ENCODE measurements at regions not wholly inside any gene's neighbourhood (a gene's known extent, or its start where the extent isn't known, plus 50 kb on each side); places are given as distances from the start of the nearest gene placed in this dataset.
"Not testable (repeated sequence)": the region's sequence is repeated elsewhere in the genome, so short reads cannot be mapped to it uniquely, and the experiment has no call there.

GRCh38 chr4:107379054-107379869 lies 340.8 kb downstream of the PAPSS1 start:
- ATAC-seq, result no peak
- DNase-seq (ENCODE audit: low spot score in 2 of 2), result no peak
- no peak overlapping the region for H3K27ac Mint-ChIP-seq
- no peaks in the 10 kb centered on the region for H3K36me3 Mint-ChIP-seq
- peaks cover 0 to 4% of the 10 kb centered on the region in 2 donors for H3K9me3 Mint-ChIP-seq

GRCh38 chr4:107376293-107376692 lies 340.2 kb upstream of the DKK2 start:
- Mint-ChIP-seq H3K36me3 (no peaks in the 10 kb centered on the region), H3K9me3 (peaks cover 3 to 9% of the 10 kb centered on the region in 2 donors), H3K27ac (no peak overlapping the region)
- ATAC-seq (no peak), DNase-seq (ENCODE audit: low spot score in 2 of 2) (no peak)

GRCh38 chr4:107366900-107367299 lies 330.8 kb upstream of the DKK2 start:
- Mint-ChIP-seq H3K36me3 (no peaks in the 10 kb centered on the region), H3K27ac (no peak overlapping the region), H3K9me3 (peaks cover 0 to 5% of the 10 kb centered on the region in 2 donors)
- DNase-seq (ENCODE audit: low spot score in 2 of 2) (no peak), ATAC-seq (no peak)

- Mint-ChIP-seq H3K27ac (no peak overlapping the region), H3K9me3 (no peaks in the 10 kb centered on the region), H3K36me3 (no peaks in the 10 kb centered on the region)
- DNase-seq (ENCODE audit: low spot score in 2 of 2) (no peak), ATAC-seq (no peak)
Observed at GRCh38 chr4:107366016-107366735, 330.1 kb upstream of the DKK2 start.

- DNase-seq (ENCODE audit: low spot score in 2 of 2) (no peak), ATAC-seq (peak in 1 of 2 donors; percentile 37)
- no peaks in the 10 kb centered on the region for H3K9me3 Mint-ChIP-seq
- no peaks in the 10 kb centered on the region for H3K36me3 Mint-ChIP-seq
- H3K27ac Mint-ChIP-seq, result no peak overlapping the region
Observed at GRCh38 chr4:107363125-107363524, 327.0 kb upstream of the DKK2 start.

GRCh38 chr4:107359208-107359607 lies 323.1 kb upstream of the DKK2 start:
- ATAC-seq (no peak), DNase-seq (ENCODE audit: low spot score in 2 of 2) (no peak)
- Mint-ChIP-seq H3K9me3 (no peaks in the 10 kb centered on the region), H3K36me3 (no peaks in the 10 kb centered on the region), H3K27ac (no peak overlapping the region)

- H3K9me3 Mint-ChIP-seq, ATAC-seq, H3K27ac Mint-ChIP-seq, H3K36me3 Mint-ChIP-seq: not testable (repeated sequence)
- DNase-seq (ENCODE audit: low spot score in 2 of 2), result peak in 1 of 2 donors; percentile 20
Observed at GRCh38 chr4:107354304-107354703, 318.2 kb upstream of the DKK2 start.

GRCh38 chr4:107351196-107351595 lies 315.1 kb upstream of the DKK2 start:
- DNase-seq (ENCODE audit: low spot score in 2 of 2) (no peak), ATAC-seq (no peak)
- Mint-ChIP-seq H3K9me3 (peaks cover 0 to 6% of the 10 kb centered on the region in 2 donors), H3K27ac (no peak overlapping the region), H3K36me3 (peaks cover 0 to 5% of the 10 kb centered on the region in 2 donors)

- H3K27ac Mint-ChIP-seq, result no peak overlapping the region
- peaks cover 0 to 5% of the 10 kb centered on the region in 2 donors for H3K36me3 Mint-ChIP-seq
- peaks cover 0 to 6% of the 10 kb centered on the region in 2 donors for H3K9me3 Mint-ChIP-seq
- no peak for ATAC-seq
- DNase-seq (ENCODE audit: low spot score in 2 of 2), result no peak
Observed at GRCh38 chr4:107349732-107350131, 313.6 kb upstream of the DKK2 start.

- no peak overlapping the region for H3K27ac Mint-ChIP-seq
Observed at GRCh38 chr4:107349266-107349665, 313.2 kb upstream of the DKK2 start.

GRCh38 chr4:107348188-107349050 lies 312.3 kb upstream of the DKK2 start:
- Mint-ChIP-seq H3K9me3 (no peaks in the 10 kb centered on the region), H3K36me3 (no peaks in the 10 kb centered on the region), H3K27ac (no peak overlapping the region)
- no peak for ATAC-seq
- no peak for DNase-seq (ENCODE audit: low spot score in 2 of 2)

More at GRCh38 chr4:107349266-107349665, 313.2 kb upstream of the DKK2 start:
- DNase-seq (ENCODE audit: low spot score in 2 of 2) (no peak), ATAC-seq (no peak)
- Mint-ChIP-seq H3K36me3 (peaks cover 0 to 5% of the 10 kb centered on the region in 2 donors), H3K9me3 (peaks cover 0 to 6% of the 10 kb centered on the region in 2 donors)

- no peak for DNase-seq (ENCODE audit: low spot score in 2 of 2)
- peaks cover 4 to 6% of the 10 kb centered on the region in 2 donors for H3K9me3 Mint-ChIP-seq
- no peak overlapping the region for H3K27ac Mint-ChIP-seq
- peaks cover 0 to under 1% of the 10 kb centered on the region in 2 donors for H3K36me3 Mint-ChIP-seq
- ATAC-seq, result no peak
Observed at GRCh38 chr4:107333518-107333917, 297.4 kb upstream of the DKK2 start.

GRCh38 chr4:107332656-107333055 lies 296.5 kb upstream of the DKK2 start:
- peaks cover 11 to 13% of the 10 kb centered on the region in 2 donors for H3K9me3 Mint-ChIP-seq

GRCh38 chr4:107330916-107331315 lies 294.8 kb upstream of the DKK2 start:
- H3K36me3 Mint-ChIP-seq, result peaks cover 0 to 8% of the 10 kb centered on the region in 2 donors
- H3K9me3 Mint-ChIP-seq, result peaks cover 11 to 13% of the 10 kb centered on the region in 2 donors
- no peak overlapping the region for H3K27ac Mint-ChIP-seq
- ATAC-seq, result no peak
- DNase-seq (ENCODE audit: low spot score in 2 of 2), result no peak

More at GRCh38 chr4:107332656-107333055, 296.5 kb upstream of the DKK2 start:
- not testable (repeated sequence) for H3K27ac Mint-ChIP-seq; ATAC-seq; H3K36me3 Mint-ChIP-seq; DNase-seq (ENCODE audit: low spot score in 2 of 2)

- Mint-ChIP-seq H3K36me3 (no peaks in the 10 kb centered on the region), H3K9me3 (peaks cover 4 to 5% of the 10 kb centered on the region in 2 donors), H3K27ac (no peak overlapping the region)
- DNase-seq (ENCODE audit: low spot score in 2 of 2), result no peak
- no peak for ATAC-seq
Observed at GRCh38 chr4:107319386-107319785, 283.3 kb upstream of the DKK2 start.

- DNase-seq (ENCODE audit: low spot score in 2 of 2), result no peak
- Mint-ChIP-seq H3K9me3 (peaks cover 4 to 5% of the 10 kb centered on the region in 2 donors), H3K36me3 (no peaks in the 10 kb centered on the region), H3K27ac (no peak overlapping the region)
- ATAC-seq, result no peak
Observed at GRCh38 chr4:107318078-107318477, 282.0 kb upstream of the DKK2 start.

GRCh38 chr4:107317611-107318010 lies 281.5 kb upstream of the DKK2 start:
- Mint-ChIP-seq H3K9me3 (peaks cover 4 to 5% of the 10 kb centered on the region in 2 donors), H3K36me3 (no peaks in the 10 kb centered on the region), H3K27ac (no peak overlapping the region)
- ATAC-seq (no peak), DNase-seq (ENCODE audit: low spot score in 2 of 2) (no peak)
